ENCODE measurements at regions not wholly inside any gene's neighbourhood (a gene's known extent, or its start where the extent isn't known, plus 50 kb on each side); places are given as distances from the start of the nearest gene placed in this dataset.

- Histone ChIP-seq H2BK15ac (ENCODE audit: low read length) (no peak overlapping the region), H4K20me1 (replicated peaks in 1 of 2; ENCODE audit: control insufficient read depth in 1 of 2, insufficient read depth in 2 of 2, low read length in 2 of 2) (no peaks in the 10 kb centered on the region), H3K79me2 (ENCODE audit: control insufficient read depth in 1 of 2, insufficient read depth in 2 of 2, low read length in 2 of 2) (no peaks in the 10 kb centered on the region), H3K36me3 (ENCODE audit: control insufficient read depth in 2 of 4, insufficient read depth in 4 of 4, low read length in 3 of 4) (no peaks in the 10 kb centered on the region), H2BK120ac (replicated peaks; ENCODE audit: low read depth, low read length) (no peak overlapping the region), H4K5ac (ENCODE audit: insufficient read length, low read depth, low read length) (no peak overlapping the region), H2BK5ac (ENCODE audit: low read depth, low read length) (no peak overlapping the region), H3K4me2 (ENCODE audit: insufficient read depth in 1 of 2, low read depth in 2 of 2, low read length in 2 of 2) (no peak overlapping the region), H3K79me1 (ENCODE audit: low read depth, low read length) (no peaks in the 10 kb centered on the region), H3K14ac (ENCODE audit: insufficient read length) (no peak overlapping the region), H2AFZ (ENCODE audit: low read length) (no peak overlapping the region), H3K23ac (ENCODE audit: insufficient read length) (no peak overlapping the region), H3K4me3 (ENCODE audit: extremely low read depth in 1 of 4, insufficient read depth in 2 of 4, low read depth in 3 of 4, low read length in 4 of 4) (no peak overlapping the region), H2BK20ac (ENCODE audit: low read length) (no peak overlapping the region), H3K9me3 (ENCODE audit: insufficient read depth in 2 of 2, low read depth in 1 of 2, low read length in 1 of 2) (no peaks in the 10 kb centered on the region), H3K23me2 (ENCODE audit: low read depth, low read length) (no peaks in the 10 kb centered on the region), H3K27ac (ENCODE audit: low read depth, low read length) (no peak overlapping the region), H2BK12ac (ENCODE audit: low read depth, low read length) (no peak overlapping the region), H2AK5ac (ENCODE audit: low read depth, low read length) (no peak overlapping the region), H4K8ac (ENCODE audit: extremely low read depth, insufficient read depth, low read length) (no peak overlapping the region), H3K9ac (replicated peaks in 1 of 4; ENCODE audit: extremely low read depth in 1 of 4, low read depth in 3 of 4, low read length in 3 of 4) (no peak overlapping the region; a peak in 3 of 7 replicates), H3K27me3 (replicated peaks in 1 of 4; ENCODE audit: control insufficient read depth in 3 of 4, extremely low read depth in 1 of 4, insufficient read depth in 3 of 4, low read length in 3 of 4) (no peaks in the 10 kb centered on the region), H3K56ac (replicated peaks; ENCODE audit: insufficient read length, low read depth, low read length) (no peak overlapping the region), H3K4ac (replicated peaks; ENCODE audit: insufficient read length, low read depth, low read length) (no peak overlapping the region), H3K4me1 (replicated peaks in 1 of 4; ENCODE audit: control insufficient read depth in 3 of 4, insufficient read depth in 4 of 4, low read length in 3 of 4) (peaks cover 0 to 2% (median 0%) of the 10 kb centered on the region in 4 experiments; a peak in 2 of 7 replicates), H4K91ac (replicated peaks; ENCODE audit: insufficient read length, low read length) (no peak overlapping the region), H3K18ac (ENCODE audit: extremely low read depth, low read length) (no peak overlapping the region)
- ChIA-PET POLR2A (ENCODE audit: partially characterized antibody) (interaction anchor here (1.0 to 1.4 kb wide), 2 partner anchors 15 to 26 kb away, joined by 3 to 4 read pairs; no protein-coding TSS in a partner anchor), CTCF (ENCODE audit: partially characterized antibody) (interaction anchor here (1.0 kb wide), 2 partner anchors 11 to 134 kb away, joined by 3 read pairs; no protein-coding TSS in a partner anchor)
- DNase-seq (ENCODE audit: low read depth in 1 of 2, low spot score in 2 of 2) (no peak), FAIRE-seq (no peak)
- 93% methylated on average over 1 of the region's 1 CpG; no CpG with 5 or more reads in 1 of the 2 experiments for WGBS, 2 experiments (ENCODE audit: extremely low coverage in 1 of 2, insufficient coverage in 1 of 2, insufficient read length in 1 of 2, insufficient replicate concordance in 2 of 2, low coverage in 1 of 2, low lambda C conversion rate in 2 of 2, missing lambda C conversion rate in 1 of 2)
- TF ChIP-seq, protein P1, sequence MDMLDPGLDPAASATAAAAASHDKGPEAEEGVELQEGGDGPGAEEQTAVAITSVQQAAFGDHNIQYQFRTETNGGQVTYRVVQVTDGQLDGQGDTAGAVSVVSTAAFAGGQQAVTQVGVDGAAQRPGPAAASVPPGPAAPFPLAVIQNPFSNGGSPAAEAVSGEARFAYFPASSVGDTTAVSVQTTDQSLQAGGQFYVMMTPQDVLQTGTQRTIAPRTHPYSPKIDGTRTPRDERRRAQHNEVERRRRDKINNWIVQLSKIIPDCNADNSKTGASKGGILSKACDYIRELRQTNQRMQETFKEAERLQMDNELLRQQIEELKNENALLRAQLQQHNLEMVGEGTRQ (IDR thresholded peaks at IDR 0.05; ENCODE audit: low read length) = no peak
- no peak for TF ChIP-seq TCF12 (IDR thresholded peaks at IDR 0.05; ENCODE audit: low read depth, low read length)
- no peak for TF ChIP-seq PHF8 (conservative IDR thresholded peaks at IDR 0.05; ENCODE audit: low read depth, low read length)
- no peak for TF ChIP-seq ASH2L (IDR thresholded peaks at IDR 0.05; ENCODE audit: low read length)
- no peak for TF ChIP-seq SUZ12 (IDR thresholded peaks at IDR 0.05; ENCODE audit: low read length)
- TF ChIP-seq RNF2 (IDR thresholded peaks at IDR 0.05; ENCODE audit: borderline replicate concordance, low read depth, low read length, missing control alignments, poor library complexity, severe bottlenecking) = no peak
- no peak for TF ChIP-seq HDAC2 (IDR thresholded peaks at IDR 0.05; ENCODE audit: borderline replicate concordance in 1 of 2, low read depth in 2 of 2, low read length in 2 of 2)
- no peak for TF ChIP-seq SIN3A (conservative IDR thresholded peaks at IDR 0.05 in 1 of 2, IDR thresholded peaks at IDR 0.05 in 1 of 2; ENCODE audit: low read depth in 1 of 2, low read length in 2 of 2)
- TF ChIP-seq, protein P2, sequence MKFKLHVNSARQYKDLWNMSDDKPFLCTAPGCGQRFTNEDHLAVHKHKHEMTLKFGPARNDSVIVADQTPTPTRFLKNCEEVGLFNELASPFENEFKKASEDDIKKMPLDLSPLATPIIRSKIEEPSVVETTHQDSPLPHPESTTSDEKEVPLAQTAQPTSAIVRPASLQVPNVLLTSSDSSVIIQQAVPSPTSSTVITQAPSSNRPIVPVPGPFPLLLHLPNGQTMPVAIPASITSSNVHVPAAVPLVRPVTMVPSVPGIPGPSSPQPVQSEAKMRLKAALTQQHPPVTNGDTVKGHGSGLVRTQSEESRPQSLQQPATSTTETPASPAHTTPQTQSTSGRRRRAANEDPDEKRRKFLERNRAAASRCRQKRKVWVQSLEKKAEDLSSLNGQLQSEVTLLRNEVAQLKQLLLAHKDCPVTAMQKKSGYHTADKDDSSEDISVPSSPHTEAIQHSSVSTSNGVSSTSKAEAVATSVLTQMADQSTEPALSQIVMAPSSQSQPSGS (IDR thresholded peaks at IDR 0.05; ENCODE audit: low read length) = no peak
These were observed 117.1 kb upstream of the TAB2 start for GRCh38 chr6:149200282-149200945.

Data from H1 (cell line).